DMS114 treated with DMSO at 0.1 percent for 48 hours (cell line): ENCODE measurements at regions not wholly inside any gene's neighbourhood (a gene's known extent, or its start where the extent isn't known, plus 50 kb on each side); places are given as distances from the start of the nearest gene placed in this dataset.

Source experiments
- DNase-seq: peaks from one replicate; lab custom pipeline; 2025; ENCODE audit not compliant: unreplicated experiment; lab: John Stamatoyannopoulos, UW

DNA sequence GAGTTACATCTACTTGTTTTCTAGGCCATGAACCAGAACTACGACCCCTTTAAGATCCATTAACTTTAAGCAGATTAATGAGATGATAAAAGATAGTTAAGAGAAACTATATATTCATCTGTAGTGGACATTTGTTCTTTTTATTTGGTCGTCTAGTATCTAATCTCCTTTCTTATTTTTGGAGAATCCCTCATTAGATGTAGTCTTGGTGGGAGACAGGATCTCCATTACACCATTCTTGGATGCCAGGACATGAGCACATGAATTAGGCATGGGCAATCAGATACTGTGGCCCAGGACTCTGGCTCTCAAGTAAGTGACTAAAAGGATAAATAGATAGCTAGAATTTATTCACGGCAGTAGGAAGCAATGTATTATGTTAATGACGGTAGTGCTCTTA, 245.0 kb downstream of the ATP23 start:
- DNase-seq, result no peak

DNA sequence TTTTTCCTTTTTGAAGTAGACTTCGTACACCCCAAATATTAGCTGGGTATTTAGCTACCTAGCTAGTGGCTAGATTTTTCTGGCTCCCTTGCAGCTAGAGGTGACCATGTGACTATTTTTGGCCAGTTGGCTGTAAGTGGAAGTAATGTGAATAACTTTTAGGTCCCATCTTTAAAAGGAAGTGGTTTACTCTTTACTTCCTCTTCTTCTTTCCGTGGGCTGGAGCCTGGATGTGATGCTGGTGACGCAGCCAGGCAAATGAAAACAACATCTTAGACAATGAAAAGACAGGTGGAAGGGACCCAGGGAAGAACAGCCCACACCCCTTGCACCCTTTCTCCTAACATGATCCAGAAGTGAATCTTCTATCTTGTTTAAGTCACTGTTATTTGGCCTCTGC, 245.5 kb downstream of the ATP23 start:
- DNase-seq, result no peak

DNA sequence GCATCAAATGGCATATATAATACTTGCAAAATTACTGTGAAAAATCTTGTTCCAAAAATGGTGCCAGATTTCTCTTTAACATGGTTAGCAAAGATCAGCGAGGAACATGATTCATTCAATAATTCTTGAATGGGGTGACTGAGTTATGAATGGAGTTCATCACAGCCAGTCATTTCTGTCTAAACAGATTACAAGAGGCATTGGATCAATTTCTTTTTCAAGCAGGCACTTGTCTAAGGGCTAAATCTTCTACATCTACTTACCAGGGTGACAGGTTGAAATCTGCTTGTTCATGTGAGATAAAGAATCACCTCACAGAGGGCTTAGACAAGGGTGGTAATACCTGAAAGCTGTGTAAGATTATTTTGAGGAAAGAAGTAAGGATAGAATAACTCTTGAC, 247.7 kb downstream of the ATP23 start:
- DNase-seq, result no peak

DNA sequence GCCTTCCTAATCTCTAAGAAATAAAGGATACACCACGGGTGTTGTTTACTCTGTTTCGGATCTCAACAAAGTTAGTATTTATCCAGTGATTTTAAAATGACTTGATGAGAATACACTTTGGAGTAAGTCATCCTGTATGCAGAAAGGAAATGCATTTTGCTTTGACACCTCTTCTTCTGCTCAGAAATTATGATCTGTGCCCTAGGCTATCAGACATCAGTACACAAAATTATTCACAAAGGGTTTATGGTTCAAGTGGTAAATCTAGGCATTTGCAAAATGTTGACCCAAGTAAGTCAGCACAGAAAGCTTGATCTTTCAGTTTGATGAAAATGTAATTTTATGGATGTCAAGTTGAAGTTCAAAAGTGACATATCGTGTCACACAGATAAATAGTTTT, 248.5 kb downstream of the ATP23 start:
- DNase-seq, result no peak

DNA sequence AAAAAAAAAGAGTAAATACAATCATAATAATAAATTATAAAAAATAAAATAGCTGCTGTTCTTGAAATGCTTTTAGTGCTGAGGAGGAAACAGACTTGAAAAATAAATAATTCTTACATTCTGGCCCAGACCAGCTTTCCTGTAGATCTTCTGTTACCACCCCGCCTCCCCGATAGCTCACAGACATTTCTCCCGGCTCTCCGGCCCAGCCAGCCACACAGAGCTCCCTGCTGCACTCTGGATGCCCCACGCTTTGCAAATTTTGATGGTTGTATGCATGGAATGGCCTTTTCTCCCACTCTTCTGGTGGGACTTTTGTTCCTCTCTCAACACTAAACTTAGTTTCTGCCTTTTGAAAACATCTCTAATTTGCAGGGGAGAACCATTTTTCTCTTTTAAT, 249.3 kb downstream of the ATP23 start:
- DNase-seq, result no peak

DNA sequence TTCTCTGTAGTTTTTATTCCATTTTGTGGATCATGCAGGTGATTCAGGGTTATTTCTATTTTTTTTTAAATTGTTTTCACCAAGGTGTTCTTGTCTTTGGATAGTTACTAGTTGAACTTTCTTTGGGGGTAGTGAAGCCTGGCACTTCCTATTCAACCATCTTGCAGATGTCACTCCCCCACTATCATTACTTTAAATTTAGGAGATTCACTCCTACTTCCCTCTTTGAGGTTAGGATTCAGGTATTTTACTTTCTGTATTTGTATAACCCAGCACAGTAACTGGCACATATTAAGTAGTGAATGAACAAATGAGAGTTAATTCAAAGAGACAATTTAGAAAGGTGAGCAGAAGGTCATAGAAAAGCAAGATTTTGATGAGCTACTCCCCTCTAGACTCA, 255.6 kb downstream of the ATP23 start:
- DNase-seq, result no peak

DNA sequence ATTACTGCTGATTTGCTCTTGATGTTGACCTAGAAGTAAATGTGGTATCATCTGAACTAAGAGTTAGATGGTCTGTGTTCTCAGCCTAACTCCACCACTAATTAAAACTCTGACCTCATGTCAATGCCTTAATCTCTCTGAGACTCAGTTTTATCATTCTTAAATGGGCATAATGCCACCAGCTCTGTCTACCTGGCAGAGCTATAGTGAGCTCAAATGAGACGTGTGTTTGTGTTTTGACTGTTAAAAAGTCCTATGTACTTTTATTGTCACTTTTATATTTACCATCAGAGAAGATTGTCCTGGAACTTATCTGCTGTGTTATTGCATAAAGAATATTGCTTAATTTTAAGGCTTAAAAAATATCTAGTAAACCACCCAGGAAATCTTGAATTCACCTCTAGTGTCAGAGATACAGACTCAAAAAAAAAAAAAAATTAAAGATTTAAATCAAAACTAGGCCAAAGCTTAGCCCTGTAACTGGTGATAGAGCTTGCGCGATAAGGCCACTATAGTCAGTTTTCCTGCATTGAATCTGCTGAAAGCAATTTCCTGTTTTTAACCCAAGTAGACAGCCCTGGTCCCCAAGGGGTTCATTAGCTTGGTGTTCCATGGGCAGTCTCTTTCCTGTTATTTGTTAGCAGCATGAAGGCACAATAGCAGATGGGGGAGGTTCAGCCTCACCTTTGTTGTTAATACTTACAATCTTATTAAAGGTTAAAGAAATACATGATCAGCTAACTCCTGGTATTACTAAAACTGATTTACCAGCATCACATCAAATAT, 261.8 kb downstream of the ATP23 start:
- no peak for DNase-seq

DNA sequence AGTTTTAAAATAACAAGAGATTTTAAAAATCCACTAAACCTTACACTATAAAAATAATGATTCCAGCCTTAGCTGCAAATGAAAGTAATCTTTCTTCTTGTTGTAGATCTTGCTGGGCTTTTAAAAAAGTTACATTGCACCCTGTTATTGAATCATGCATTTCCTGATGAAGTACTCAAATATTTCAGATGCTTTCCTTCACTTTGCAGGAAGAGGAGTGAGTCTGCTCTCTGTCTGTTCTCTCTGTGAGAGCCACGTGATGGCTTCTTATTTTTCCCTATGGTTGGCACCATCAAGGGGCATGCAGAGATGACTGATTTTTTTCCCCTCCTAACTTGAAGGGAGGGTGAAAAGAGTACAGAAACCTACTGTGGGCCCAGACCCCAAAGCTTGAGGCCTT, 262.7 kb downstream of the ATP23 start:
- no peak for DNase-seq

DNA sequence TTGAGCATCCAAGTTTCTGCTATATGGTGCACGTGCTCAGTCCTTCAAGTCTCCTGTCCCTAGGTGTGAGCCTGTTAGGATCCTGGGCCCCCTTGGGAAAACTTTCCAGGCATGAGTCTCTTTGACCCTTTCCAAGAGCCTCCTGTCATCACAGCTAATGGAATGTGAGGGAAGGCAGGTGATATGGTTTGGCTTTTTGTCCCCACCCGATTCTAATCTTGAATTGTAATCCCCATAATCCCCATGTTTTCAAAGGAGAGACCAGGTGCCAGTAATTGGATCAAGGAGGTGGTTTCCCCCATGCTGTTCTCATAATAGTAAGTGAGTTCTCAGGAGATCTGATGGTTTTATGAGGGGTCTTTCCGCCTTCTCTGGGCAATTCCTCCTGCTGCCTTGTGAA, 265.5 kb downstream of the ATP23 start:
- no peak for DNase-seq

DNA sequence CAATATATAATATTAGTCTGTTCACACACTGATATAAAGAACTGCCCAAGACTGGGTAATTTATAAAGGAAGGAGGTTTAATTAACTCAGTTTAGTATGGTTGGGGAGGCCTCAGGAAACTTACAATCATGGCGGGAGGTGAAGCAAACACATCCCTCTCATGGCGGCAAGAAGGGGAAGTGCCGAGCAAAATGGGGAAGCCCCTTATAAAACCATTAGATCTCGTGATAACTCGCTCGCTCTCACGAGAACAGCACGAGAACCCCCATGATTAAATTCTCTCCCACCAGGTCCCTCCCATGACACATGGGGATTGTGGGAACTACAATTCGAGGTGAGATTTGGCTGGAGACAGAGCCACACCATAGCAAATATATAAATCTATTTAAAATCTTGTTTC, 269.8 kb downstream of the ATP23 start:
- DNase-seq, result no peak

DNA sequence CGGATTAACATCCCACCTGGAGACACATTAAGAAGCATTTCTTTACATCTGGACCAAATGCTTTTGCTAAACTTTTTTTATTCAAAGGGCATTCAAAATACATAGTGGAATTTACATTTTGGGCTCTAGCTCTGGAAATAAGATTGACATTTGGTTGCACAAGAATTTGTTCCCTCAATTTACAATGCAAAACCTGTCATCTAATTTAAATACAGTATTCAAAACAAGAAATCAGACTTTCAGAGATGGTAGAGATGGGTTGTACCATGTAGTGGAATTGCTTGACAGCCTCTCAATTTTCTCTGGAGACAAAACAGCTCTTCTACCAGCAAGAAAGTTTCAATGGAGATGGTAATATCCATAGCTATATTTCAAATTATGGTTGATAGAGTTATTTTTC, 275.8 kb downstream of the ATP23 start:
- DNase-seq, result no peak

DNA sequence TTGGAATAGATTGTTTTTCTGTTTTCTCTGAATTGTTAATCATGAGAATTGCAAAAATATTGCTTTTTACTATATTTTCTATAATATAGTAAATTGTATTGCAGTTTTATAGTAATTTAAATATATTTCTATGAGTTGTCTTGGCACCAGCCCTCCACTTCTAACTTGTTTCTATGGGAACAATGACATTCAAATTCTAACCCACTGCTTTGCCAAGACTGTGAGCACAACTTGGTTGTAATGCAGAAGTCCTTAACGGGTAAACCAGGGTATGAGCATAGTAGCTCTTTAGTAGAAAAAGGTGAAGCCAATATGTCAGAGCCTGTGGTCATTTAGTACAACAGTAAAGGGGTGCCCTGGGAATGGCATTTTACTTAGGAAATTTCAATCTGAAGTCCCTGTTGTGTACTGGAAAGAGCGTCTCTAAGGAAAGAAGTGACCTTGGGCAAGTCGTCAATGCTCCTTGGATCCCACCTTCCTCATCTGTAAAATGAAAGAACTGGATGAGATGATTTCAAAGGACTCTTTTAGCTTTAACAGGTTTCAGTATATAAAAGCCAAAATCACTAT, 283.3 kb downstream of the ATP23 start:
- no peak for DNase-seq

DNA sequence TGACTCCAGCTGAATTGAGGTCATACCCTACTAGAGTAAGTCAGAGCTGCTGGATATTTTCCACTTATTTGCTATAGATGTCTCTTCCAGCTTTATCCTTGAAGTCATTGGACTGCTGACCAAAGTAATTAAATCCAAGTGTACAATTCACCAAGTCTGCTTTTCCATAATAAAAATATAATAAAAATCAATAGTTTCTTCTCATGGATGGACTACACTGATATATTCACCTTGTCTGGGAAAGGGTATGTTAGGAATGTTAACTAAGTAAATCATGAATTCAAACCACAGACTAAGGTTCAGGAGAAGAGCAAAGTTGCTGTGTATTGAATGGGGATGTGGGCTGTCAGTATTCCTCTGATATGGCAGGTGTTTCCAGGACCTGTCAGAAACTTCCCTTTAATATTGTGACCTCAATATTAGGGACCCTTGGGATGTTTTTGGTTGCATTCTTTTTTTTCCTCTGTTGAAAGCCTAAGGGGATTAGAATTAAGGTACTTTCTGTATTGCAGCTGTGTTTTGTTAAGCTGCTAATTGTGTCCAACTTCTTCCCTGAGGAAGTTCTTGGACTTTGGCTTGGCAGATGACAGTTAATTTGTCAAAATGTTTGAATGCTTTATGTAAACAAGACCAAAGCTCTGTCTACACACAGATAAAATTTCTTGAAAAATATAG, 284.0 kb downstream of the ATP23 start:
- DNase-seq, result no peak

DNA sequence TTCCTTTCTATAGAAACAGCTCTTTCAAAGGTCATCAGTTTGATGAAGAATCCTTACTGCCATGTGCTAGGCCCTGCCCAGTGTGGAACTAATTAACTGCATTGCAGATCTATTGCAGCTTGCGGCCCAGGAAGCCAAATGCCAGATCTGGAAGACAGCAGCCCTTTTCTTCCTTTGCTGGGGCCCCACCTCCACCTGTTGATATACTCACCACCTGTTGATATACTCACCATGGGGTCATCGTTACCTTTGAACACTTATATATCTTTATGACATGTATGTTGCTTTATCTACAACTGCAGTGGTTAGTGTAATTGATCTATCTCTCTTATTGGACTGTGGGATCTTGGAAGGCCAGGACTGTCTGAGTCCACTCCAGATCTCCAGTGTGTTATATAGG, 292.5 kb downstream of the ATP23 start:
- no peak for DNase-seq

DNA sequence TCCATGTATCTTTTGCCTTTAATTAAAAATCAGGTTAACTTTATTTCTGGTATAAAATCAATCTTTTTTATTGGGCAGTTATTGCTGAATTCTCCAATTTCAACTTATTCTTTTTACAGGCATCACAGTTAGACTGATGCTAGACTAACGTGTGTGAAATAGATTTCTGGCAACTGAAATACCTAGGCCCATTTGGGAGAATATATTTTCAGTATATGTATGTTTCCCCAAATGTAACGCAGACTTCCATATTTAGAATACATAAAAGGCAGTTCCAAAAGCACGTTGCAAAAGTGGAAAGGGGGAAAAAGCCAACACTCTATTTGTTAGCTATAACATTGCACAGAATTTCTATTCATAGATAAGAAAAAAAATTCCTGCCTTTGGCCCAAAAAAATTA, 297.0 kb downstream of the ATP23 start:
- no peak for DNase-seq

DNA sequence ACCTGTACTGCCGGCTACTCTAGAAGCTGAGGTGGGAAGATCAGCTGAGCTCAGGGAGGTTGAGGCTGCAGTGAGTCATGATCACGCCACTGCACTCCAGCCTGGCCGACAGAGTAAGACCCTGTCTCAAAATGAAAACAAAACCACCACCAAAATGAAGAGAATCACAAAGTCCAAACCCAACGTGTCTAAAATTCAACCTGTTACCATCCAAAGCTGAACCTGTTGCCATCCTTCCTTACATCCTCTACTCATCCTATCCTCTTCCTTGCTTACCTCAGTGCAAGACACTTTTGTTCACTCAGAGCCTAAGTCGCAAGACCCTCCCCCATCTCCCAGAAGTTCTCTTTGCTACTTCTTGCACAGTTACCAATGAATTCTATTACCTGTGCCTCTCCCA, 299.7 kb downstream of the ATP23 start:
- DNase-seq, result no peak

DNA sequence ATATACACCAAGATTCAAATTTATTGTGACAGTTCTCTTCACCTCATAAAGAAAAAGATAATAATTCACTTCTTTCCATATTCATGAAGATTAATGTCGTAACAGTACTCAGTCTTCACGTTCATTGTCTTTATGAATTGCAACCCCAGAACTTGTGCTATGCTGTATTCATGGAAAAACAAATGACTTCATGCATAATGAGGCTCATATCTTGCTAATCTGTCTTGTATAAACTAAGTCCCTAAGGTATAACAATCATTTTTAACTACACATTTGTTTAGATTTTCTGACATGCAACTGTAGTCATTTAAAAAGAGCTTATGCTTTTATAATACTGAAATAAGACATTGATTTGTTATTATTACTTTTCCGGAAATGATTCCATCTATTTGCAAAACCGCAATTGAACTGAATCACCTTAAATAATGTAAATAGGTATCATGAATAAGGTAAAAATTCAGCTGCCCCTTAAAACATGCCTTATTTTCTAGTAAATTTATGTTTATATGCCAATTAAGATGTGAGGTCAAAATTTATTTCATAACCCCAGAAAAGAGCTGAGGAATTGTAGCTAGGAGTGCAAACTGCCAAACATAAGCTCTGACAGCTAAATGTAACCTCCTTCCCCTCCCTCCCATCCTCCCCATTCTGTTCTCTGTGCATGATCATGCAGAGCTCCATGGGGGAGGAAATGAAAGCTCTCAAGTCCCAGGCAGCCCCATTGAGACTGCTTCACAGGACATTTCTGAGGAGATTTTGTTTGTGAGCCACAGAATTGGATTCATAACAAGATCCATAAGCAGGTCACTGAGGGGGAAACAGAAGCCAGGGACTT, 301.6 kb downstream of the ATP23 start:
- no peak for DNase-seq

DNA sequence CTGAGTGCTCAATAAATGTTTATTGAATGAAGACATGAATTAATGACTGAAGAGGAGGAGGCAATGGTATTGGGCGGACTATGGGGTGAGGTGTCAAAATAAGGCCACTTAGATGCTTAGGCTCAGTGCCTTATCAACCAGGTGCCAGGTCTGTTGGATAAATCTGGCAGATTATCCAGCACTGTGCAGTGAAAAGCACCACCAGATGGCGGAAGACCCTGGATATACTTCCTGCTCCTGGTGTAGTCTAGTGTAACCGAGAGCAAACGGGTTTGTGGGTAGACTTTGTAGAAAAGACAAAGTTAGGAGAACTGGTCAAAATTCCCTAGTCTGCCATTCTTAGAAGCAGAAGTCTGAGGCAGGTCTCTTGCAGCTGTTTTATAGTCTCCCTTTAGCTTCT, 306.3 kb downstream of the ATP23 start:
- no peak for DNase-seq

DNA sequence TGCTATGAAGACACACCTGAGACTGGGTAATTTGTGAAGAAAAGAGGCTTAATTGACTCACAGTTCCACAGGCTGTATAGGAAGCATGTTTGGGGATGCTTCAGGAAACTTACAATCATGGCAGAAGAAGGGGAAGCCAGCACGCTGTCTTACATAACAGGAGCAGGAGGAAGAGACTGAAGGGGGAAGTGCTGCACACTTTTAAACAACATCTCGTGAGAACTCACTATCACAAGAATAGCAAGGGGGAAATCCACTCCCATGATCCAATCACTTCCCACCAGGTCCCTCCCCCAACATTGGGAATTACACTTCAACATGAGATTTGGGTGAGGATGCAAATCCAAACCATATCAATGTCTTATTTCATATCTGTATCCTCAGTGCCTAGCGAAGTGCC, 307.2 kb downstream of the ATP23 start:
- no peak for DNase-seq

DNA sequence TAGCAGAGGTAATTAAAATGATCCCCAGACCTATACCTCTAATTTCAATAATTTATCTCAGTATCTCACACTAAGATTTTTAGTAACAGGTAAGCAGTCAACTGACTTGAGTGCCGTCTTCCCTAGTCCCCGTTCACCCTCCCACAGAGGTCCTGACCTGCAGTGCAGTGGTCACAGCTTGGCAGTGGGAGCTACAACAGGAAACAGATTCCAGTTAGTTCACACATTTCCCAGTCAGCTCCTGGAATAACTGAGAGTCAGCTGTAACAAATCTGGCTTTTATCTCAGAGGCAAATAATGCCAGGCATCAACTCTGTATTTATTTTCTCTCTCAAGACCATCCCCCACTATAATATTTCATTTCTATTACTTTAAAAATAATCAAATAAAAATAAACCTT, 308.2 kb downstream of the ATP23 start:
- no peak for DNase-seq

DNA sequence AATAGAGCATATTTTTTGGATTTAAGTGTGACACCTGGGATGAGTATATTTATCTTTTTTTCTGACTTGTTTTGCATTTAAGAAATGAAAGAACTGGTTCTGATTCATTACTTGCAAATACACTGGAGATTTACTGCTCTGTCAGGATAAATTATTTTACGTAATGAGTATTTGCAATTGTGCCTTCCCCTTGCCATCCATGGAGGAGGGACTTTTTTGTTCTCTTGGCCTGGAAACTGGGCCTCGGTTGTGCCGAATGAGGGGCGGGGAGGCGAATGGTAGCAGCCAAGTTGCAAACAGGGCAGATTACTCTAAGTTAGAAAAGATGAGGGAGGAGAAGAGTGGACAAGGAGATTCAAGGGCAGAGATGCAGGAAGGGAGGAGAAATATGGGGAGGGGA, 308.7 kb downstream of the ATP23 start:
- DNase-seq, result no peak

DNA sequence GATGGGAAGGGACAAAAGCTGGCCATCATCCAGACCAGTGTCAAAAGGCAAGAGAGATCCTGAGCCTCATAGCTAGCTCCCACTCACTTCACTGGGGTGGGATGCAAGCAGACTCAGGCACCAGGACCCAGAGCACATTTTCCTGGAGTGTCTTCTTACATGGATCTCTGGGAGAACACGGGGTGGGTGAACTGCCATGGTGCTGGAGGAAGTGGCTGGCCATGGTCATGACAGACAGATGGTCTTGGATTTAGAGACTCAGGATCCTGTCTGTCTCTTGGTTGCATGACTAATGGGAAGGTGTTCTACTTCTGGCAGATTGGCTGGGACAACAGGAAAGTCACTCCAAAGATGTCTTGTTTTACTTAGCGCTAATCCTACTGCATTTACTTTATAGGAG, 311.5 kb downstream of the ATP23 start:
- no peak for DNase-seq
